Adrenal gland (tissue), 9 donors: ENCODE measurements at regions not wholly inside any gene's neighbourhood (a gene's known extent, or its start where the extent isn't known, plus 50 kb on each side); places are given as distances from the start of the nearest gene placed in this dataset.

Experiments
- DNase-seq, 7 donors: peaks; one replicate each; pipeline ENCODE4 v3.0.0-alpha.2; 2019 to 2020
- H3K27ac ChIP-seq, 5 donors: fragments of 200-600 bp; sonication (generic) in 4 of 5; 1 replicate in 3 of 5; 2 replicates in 2 of 5; pipeline versions ENCODE4 v1.5.1 to v1.8.0; 2016 to 2020; ENCODE audit warnings: mild to moderate bottlenecking in 1 of 5
- H3K27me3 ChIP-seq: fragments of 200-600 bp; 2 replicates; pipeline ENCODE4 v1.8.0; 2021
- H3K36me3 ChIP-seq, 2 donors: fragments of 200-600 bp; replicated peaks in 1 of 2; 1 replicate in 1 of 2; 2 replicates in 1 of 2; pipeline versions ENCODE4 v1.5.1 to v1.8.0; 2018 to 2022
- H3K4me1 ChIP-seq, 2 donors: fragments of 200-600 bp; replicated peaks in 1 of 2; 1 replicate in 1 of 2; 2 replicates in 1 of 2; pipeline versions ENCODE4 v1.5.1 to v1.8.0; 2018 to 2021
- H3K4me3 ChIP-seq, 4 donors: fragments of 200-600 bp; sonication (generic) in 3 of 4; one replicate each; pipeline ENCODE4 v1.5.1; 2016 to 2018
- H3K9me3 ChIP-seq, 3 donors: fragments of 200-600 bp; sonication (generic) in 1 of 3; replicated peaks in 1 of 3; 1 replicate in 2 of 3; 2 replicates in 1 of 3; pipeline versions ENCODE4 v1.5.1 to v1.8.0; 2016 to 2021
- POLR2A ChIP-seq, 2 donors: fragments of 450-650 bp; IDR thresholded peaks; one replicate each; pipeline ENCODE4 v1.6.1; 2017; ENCODE audit warnings: antibody characterized with exemption in 2 of 2, mild to moderate bottlenecking in 2 of 2, moderate library complexity in 1 of 2
- WGBS, 4 donors: extraction: QIAGEN DNeasy Blood & Tissue Kit in 2 of 4; methylation state at CpG; one replicate each; pipeline versions ENCODE4 v1.1.5 to v1.1.7; 2013 to 2017; 5-methylcytosine and 5-hydroxymethylcytosine counted together
- intact Hi-C, 2 donors: fragments of 100-400 bp; cut with DNase I; formaldehyde crosslinking; loops; one replicate each; pipeline versions ENCODE4 v1.14.1 to v1.15.0; 2022 to 2023
- TF ChIP-seq, protein P1 (sequence below), 6 experiments: fragments of 450-650 bp in 4 of 6; fragments of 200-600 bp in 2 of 6; sonication (generic) in 1 of 6; IDR thresholded peaks; 1 replicate in 5 of 6; 2 replicates in 1 of 6; pipeline versions ENCODE4 v1.5.1 to v1.8.0; 2016 to 2021; ENCODE audit warnings: antibody characterized with exemption in 6 of 6, mild to moderate bottlenecking in 2 of 6, moderate library complexity in 1 of 6
- donor health status: healthy with polysubstance abuse.
- donor health status: Bipolar disorder and iron deficiency.
- donor health status: DM: yes; HTN: yes; CAD: no.
- donor health status: DM: no; HTN: no; CAD: no.
- donor health status: DM: no; HTN: no; CAD: no.

DNA sequence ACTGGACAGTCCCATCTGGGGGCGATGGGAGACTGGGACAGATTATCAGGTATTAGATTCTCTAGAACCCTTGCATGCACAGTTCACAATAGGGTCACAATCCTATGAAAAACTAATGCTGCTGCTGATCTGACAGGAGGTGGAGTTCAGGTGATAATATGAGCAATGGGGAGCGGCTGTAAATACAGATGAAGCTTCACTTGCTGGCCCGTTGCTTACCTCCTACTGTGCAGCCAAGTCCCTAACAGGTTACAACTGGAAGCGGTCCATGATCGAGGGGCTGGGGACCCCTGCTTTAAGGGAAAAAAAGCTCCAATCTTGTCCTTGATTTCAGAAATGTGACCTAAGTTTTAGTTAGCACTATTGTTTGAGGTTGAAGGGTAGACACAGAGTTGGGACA lies 175.2 kb downstream of the ZNF330 start:
- no peak for DNase-seq
- H3K4me3 ChIP-seq: no peak overlapping the region
- no peak overlapping the region for H3K27ac ChIP-seq
- no peaks in the 10 kb centered on the region for H3K4me1 ChIP-seq
- no peaks in the 10 kb centered on the region for H3K27me3 ChIP-seq
- TF ChIP-seq, protein P1, sequence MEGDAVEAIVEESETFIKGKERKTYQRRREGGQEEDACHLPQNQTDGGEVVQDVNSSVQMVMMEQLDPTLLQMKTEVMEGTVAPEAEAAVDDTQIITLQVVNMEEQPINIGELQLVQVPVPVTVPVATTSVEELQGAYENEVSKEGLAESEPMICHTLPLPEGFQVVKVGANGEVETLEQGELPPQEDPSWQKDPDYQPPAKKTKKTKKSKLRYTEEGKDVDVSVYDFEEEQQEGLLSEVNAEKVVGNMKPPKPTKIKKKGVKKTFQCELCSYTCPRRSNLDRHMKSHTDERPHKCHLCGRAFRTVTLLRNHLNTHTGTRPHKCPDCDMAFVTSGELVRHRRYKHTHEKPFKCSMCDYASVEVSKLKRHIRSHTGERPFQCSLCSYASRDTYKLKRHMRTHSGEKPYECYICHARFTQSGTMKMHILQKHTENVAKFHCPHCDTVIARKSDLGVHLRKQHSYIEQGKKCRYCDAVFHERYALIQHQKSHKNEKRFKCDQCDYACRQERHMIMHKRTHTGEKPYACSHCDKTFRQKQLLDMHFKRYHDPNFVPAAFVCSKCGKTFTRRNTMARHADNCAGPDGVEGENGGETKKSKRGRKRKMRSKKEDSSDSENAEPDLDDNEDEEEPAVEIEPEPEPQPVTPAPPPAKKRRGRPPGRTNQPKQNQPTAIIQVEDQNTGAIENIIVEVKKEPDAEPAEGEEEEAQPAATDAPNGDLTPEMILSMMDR (IDR thresholded peaks at IDR 0.05): no peak
- no peak for TF ChIP-seq POLR2A (IDR thresholded peaks at IDR 0.05)
- intact Hi-C loops: no loop called here
- 77 to 94% (median 92%) methylated on average over 5 of the region's 5 CpGs for whole genome bisulfite sequencing, 4 donors
- H3K9me3 ChIP-seq: no peaks in the 10 kb centered on the region
- H3K36me3 ChIP-seq: no peaks in the 10 kb centered on the region

DNA sequence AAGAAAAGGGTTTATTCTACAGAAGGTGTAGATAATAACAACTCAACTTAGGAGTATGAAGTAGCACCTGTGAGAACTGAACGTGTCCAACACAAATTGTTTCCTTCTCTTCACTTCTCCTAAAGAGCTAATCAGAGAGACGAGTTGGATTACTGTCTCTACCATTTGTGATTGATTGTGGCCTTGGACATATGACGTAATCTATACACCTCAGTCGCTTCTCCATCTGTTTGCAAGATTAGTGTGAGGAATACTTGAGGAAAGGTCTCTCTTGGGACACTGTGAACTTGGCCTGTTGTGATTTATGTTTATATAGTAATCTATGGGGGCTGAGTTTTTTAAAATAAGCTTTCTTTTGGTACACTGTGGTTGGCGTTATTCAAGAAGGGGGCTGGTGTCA lies 182.0 kb downstream of the ZNF330 start:
- Histone ChIP-seq H3K9me3 (no peaks in the 10 kb centered on the region), H3K27me3 (no peaks in the 10 kb centered on the region), H3K4me1 (no peaks in the 10 kb centered on the region), H3K27ac (no peak overlapping the region), H3K36me3 (no peaks in the 10 kb centered on the region), H3K4me3 (no peak overlapping the region)
- DNase-seq: no peak
- intact Hi-C loops: no loop called here
- TF ChIP-seq, protein P1 (IDR thresholded peaks at IDR 0.05): no peak
- no peak for TF ChIP-seq POLR2A (IDR thresholded peaks at IDR 0.05)
- 66 to 74% (median 70%) methylated on average over 5 of the region's 5 CpGs for WGBS, 4 donors

DNA sequence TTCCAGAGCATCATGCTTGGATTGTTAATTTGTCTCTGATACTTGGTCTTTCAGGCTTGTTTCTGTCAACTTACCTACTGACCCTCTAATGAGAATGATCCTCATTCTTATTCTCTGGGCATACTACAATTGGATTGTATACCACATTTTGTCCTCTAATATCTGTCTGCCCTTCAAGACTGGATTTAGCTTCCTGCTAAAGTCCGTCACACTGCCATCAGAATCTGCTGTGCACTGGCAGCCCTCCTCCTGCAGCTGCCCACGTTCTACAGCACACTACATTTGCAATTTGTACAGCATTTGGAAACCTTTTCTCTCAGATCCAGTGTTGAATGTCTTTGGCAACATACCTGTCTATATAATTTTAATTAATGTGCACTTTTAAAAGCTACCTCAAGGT lies 183.1 kb downstream of the ZNF330 start:
- 74 to 86% (median 79%) methylated on average over 2 of the region's 2 CpGs for WGBS, 4 donors
- intact Hi-C loops: no loop called here
- Histone ChIP-seq H3K27me3 (no peaks in the 10 kb centered on the region), H3K9me3 (no peaks in the 10 kb centered on the region), H3K4me3 (no peak overlapping the region), H3K36me3 (no peaks in the 10 kb centered on the region), H3K27ac (no peak overlapping the region), H3K4me1 (no peaks in the 10 kb centered on the region)
- no peak for DNase-seq
- TF ChIP-seq, protein P1 (IDR thresholded peaks at IDR 0.05): no peak
- no peak for TF ChIP-seq POLR2A (IDR thresholded peaks at IDR 0.05)

DNA sequence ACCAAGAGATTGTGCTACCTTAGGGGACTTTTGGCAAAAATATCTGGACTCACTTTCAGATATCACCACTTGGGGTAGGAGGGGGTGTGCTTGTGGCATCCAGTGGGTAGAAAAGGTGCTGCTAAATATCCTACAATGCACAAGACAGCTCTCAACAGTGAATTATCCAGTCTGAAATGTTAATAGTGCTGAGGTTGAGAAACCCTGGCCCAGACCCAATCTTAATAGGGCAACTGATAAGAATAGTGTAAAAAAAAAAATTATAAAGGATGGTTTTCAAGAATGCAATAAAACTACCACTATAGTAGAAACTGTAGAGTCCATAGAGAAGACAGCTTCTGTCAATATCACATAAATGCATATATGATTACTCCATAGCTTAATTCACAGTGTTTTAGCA lies 185.5 kb downstream of the ZNF330 start:
- H3K4me3 ChIP-seq: no peak overlapping the region
- no peaks in the 10 kb centered on the region for H3K27me3 ChIP-seq
- H3K4me1 ChIP-seq: no peaks in the 10 kb centered on the region
- H3K27ac ChIP-seq: no peak overlapping the region
- DNase-seq: peak in 3 of 7 donors; percentile 8 to 32 (median 24)
- H3K36me3 ChIP-seq: no peaks in the 10 kb centered on the region
- no peak for TF ChIP-seq POLR2A (IDR thresholded peaks at IDR 0.05)
- TF ChIP-seq, protein P1 (IDR thresholded peaks at IDR 0.05): no peak
- no peaks in the 10 kb centered on the region for H3K9me3 ChIP-seq
- intact Hi-C loops: no loop called here
